Ascending aorta (tissue), 2 donors: ENCODE measurements at regions not wholly inside any gene's neighbourhood (a gene's known extent, or its start where the extent isn't known, plus 50 kb on each side); places are given as distances from the start of the nearest gene placed in this dataset.

Experiments
- DNase-seq, 2 donors: peaks; one replicate each; pipeline ENCODE4 v3.0.0-alpha.2; 2019; ENCODE audit warnings: low spot score in 2 of 2
- H3K27ac ChIP-seq, 2 donors: fragments of 200-600 bp; sonication (generic); one replicate each; pipeline ENCODE4 v1.5.1; 2016 to 2017; ENCODE audit warnings: mild to moderate bottlenecking in 1 of 2
- H3K27me3 ChIP-seq: fragments of 200-600 bp; sonication (generic); one replicate; pipeline ENCODE4 v1.5.1; 2017
- H3K36me3 ChIP-seq, 2 donors: fragments of 200-600 bp; sonication (generic); one replicate each; pipeline ENCODE4 v1.5.1; 2016
- H3K4me1 ChIP-seq, 2 donors: fragments of 200-600 bp; sonication (generic); one replicate each; pipeline ENCODE4 v1.5.1; 2016 to 2017; ENCODE audit warnings: mild to moderate bottlenecking in 1 of 2
- H3K4me3 ChIP-seq, 2 donors: fragments of 200-600 bp; sonication (generic); one replicate each; pipeline ENCODE4 v1.5.1; 2016 to 2017; ENCODE audit warnings: mild to moderate bottlenecking in 1 of 2
- H3K9me3 ChIP-seq, 2 donors: fragments of 200-600 bp; sonication (generic); one replicate each; pipeline ENCODE4 v1.5.1; 2016
- intact Hi-C: fragments of 100-400 bp; cut with DNase I; formaldehyde crosslinking; loops from one replicate; pipeline ENCODE4 v1.15.1; 2023
- TF ChIP-seq, protein P1 (sequence below), 3 experiments: fragments of 200-600 bp in 2 of 3; fragments of 450-650 bp in 1 of 3; sonication (generic) in 2 of 3; IDR thresholded peaks; one replicate each; pipeline ENCODE4 v1.5.1; 2016 to 2019; ENCODE audit warnings: antibody characterized with exemption in 3 of 3, mild to moderate bottlenecking in 1 of 3, moderate library complexity in 1 of 3

DNA sequence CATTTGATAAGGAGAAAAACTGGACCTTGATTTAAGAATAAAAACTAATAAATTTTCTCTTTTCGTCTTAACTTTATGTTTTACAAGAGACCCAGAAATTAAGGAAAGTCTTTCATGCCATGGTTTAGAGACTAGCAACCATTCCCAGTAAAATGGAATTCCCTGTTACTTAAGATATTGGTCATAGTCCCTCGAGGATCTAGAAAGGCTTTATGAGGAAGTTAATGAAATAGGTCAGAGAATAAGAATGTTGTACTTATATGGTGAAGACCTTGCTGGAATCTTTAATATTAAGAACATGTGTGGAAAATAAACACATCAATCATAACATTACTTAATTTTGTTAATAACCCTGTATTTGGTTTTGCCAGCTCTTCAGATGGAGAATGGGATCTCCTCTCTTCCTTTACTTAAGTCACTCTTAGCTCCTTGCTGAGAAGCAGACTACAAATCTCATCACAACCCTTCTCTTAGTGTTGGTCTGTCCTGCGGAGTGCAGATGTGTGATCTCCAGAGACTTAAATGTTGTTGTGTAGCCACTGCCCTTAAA is 382.9 kb downstream of the QKI start:
- TF ChIP-seq, protein P1, sequence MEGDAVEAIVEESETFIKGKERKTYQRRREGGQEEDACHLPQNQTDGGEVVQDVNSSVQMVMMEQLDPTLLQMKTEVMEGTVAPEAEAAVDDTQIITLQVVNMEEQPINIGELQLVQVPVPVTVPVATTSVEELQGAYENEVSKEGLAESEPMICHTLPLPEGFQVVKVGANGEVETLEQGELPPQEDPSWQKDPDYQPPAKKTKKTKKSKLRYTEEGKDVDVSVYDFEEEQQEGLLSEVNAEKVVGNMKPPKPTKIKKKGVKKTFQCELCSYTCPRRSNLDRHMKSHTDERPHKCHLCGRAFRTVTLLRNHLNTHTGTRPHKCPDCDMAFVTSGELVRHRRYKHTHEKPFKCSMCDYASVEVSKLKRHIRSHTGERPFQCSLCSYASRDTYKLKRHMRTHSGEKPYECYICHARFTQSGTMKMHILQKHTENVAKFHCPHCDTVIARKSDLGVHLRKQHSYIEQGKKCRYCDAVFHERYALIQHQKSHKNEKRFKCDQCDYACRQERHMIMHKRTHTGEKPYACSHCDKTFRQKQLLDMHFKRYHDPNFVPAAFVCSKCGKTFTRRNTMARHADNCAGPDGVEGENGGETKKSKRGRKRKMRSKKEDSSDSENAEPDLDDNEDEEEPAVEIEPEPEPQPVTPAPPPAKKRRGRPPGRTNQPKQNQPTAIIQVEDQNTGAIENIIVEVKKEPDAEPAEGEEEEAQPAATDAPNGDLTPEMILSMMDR (IDR thresholded peaks at IDR 0.05) = no peak
- no peak overlapping the region for H3K27ac ChIP-seq
- H3K9me3 ChIP-seq = no peaks in the 10 kb centered on the region
- no peaks in the 10 kb centered on the region for H3K27me3 ChIP-seq
- DNase-seq = no peak
- H3K4me3 ChIP-seq = no peak overlapping the region
- intact Hi-C loops = no loop called here
- H3K36me3 ChIP-seq = no peaks in the 10 kb centered on the region
- H3K4me1 ChIP-seq = no peaks in the 10 kb centered on the region

DNA sequence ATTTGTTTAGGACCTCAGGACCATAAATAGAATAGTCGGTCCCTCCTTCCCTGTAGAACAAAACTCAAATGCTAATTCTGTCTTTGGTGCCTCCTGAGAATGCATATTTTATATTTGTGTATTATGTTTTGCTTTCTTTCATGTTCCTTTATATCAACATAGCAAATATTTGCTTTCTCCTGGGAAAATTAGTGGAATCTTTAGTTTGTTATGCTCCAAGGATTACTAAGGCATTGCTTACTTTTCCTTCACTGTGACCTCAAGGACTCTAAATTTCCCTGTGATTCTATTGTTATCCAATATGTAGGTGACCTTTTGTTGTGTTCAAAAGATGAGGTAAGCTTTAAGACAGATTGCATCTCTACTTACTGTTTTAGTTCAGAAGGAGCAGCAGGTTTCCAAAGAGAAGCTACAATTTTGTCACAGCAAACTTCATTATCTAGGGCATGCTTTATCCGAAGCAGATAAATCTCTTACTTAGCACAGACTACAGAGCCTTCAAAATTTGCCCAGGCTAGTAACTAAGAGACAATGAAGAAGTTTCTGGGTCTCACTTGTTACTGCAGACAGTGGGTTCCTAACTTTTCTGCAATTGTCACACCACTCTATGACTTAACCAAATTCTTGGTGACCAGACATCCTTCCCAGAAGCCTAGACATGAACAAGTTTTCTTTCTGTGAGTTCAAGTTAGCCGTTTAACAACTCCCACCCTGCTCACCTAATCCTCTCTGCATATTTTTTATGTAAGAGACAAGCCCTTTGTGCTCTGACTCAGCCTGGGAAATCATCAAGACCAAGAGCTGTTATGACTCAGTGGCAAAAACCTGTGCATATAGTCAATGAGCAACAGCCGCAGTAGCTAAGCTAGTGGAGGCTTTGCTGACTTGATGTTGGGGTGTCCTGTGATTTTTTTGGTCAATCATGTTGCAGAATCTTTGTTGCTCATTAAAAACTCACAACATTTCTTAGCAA is 378.8 kb downstream of the QKI start:
- no peaks in the 10 kb centered on the region for H3K36me3 ChIP-seq
- intact Hi-C loops = no loop called here
- TF ChIP-seq, protein P1 (IDR thresholded peaks at IDR 0.05) = no peak
- H3K27me3 ChIP-seq = no peaks in the 10 kb centered on the region
- H3K27ac ChIP-seq = no peak overlapping the region
- no peaks in the 10 kb centered on the region for H3K9me3 ChIP-seq
- DNase-seq = no peak
- H3K4me1 ChIP-seq = no peaks in the 10 kb centered on the region
- H3K4me3 ChIP-seq = no peak overlapping the region

DNA sequence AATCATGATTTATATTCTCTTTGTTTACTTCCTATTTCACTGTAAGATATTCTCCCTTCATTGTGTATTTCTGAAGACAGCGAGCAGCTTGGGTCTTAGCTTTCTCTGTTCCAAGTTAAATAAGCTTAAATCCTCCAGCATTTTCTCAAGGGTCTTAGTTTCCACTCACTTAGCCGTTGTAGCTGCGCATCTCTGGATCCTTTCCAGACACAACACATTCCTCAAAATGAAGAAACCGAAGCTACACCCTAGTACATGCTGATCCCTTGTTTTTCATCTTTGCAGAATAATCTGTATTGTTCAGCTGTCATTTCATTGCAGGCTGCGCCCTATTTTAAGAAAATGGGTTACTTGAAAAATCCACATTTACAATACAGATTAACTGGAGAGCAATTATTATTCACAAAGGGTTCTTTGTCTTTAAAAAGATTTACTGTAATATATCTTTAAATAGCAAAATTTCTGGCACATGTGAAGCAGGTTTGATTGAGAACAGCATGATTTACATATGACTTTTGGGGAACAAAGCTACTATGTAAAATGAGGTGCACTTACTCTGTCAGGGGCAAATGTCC is 375.8 kb downstream of the QKI start:
- intact Hi-C loops = no loop called here
- Histone ChIP-seq H3K4me3 (no peak overlapping the region), H3K27ac (no peak overlapping the region), H3K9me3 (no peaks in the 10 kb centered on the region), H3K27me3 (no peaks in the 10 kb centered on the region), H3K4me1 (no peaks in the 10 kb centered on the region), H3K36me3 (no peaks in the 10 kb centered on the region)
- DNase-seq = no peak
- TF ChIP-seq, protein P1 (IDR thresholded peaks at IDR 0.05) = no peak

DNA sequence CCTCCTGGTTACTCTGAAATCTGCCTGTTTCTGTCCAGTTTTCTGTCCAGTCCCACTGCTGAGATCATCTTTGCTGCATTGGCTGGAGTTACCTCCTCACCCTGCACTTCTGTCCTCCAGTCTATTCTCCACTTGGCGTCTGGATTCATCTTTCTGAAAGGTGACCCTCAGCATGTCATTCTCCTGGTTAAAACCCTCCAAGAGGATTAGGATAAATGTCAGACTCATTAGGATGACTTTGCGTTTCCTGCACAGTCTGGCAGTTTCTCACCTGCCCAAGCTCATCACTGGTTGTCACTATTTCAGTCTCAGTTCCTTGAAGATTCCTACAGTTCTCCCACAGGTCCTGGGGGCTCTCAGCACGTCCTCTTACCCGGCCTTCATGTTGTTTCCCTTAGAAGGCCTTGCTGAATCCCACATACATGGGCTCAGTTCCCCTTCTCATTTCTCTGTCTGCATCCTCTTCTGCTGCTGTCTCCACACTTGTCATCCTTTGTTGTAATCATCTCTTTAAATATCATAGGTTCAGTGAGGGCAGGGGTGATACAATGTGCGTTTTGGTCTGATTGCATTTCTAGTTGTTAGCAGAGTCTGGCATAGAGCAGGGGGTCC is 374.8 kb downstream of the QKI start:
- Histone ChIP-seq H3K9me3 (no peaks in the 10 kb centered on the region), H3K4me3 (no peak overlapping the region), H3K27me3 (no peaks in the 10 kb centered on the region), H3K4me1 (no peaks in the 10 kb centered on the region), H3K27ac (no peak overlapping the region), H3K36me3 (no peaks in the 10 kb centered on the region)
- no peak for DNase-seq
- intact Hi-C loops = no loop called here
- TF ChIP-seq, protein P1 (IDR thresholded peaks at IDR 0.05) = no peak

DNA sequence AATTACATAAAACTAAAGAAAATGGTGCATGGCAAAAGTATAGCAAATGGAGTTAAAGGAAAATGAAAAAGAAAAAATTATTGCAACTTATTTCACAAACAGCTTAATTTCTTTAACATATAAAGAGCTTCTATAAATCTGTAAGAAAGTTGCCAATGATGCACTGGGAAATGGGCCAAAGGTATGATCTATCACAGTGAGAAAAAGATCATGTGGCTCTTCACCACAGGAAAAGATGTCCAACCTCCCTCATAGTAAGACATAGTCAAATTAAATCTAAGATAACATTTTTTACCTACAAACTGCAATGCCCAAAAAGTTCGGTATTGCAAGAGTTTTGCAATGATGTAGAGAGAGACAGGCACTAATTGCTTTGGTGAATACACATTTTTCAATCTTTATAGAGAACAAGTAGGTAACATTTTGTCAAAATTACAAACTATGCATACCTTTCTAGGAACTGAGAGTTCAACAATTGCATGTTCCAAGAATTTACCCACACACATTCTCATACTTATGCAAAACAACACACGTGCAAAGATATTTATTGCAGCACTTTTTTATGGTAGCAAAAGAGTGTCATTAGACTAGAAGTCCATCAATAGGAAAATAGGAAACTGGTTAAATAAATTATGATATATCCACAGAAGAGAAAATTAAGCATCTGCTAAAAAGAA is 372.6 kb downstream of the QKI start:
- intact Hi-C loops = no loop called here
- H3K4me3 ChIP-seq = no peak overlapping the region
- no peaks in the 10 kb centered on the region for H3K4me1 ChIP-seq
- H3K36me3 ChIP-seq = no peaks in the 10 kb centered on the region
- no peak for DNase-seq
- no peaks in the 10 kb centered on the region for H3K27me3 ChIP-seq
- no peak overlapping the region for H3K27ac ChIP-seq
- TF ChIP-seq, protein P1 (IDR thresholded peaks at IDR 0.05) = no peak
- H3K9me3 ChIP-seq = no peaks in the 10 kb centered on the region
